ENCODE measurements at regions not wholly inside any gene's neighbourhood (a gene's known extent, or its start where the extent isn't known, plus 50 kb on each side); places are given as distances from the start of the nearest gene placed in this dataset.
"Not testable (repeated sequence)": the region's sequence is repeated elsewhere in the genome, so short reads cannot be mapped to it uniquely, and the experiment has no call there.

DNA sequence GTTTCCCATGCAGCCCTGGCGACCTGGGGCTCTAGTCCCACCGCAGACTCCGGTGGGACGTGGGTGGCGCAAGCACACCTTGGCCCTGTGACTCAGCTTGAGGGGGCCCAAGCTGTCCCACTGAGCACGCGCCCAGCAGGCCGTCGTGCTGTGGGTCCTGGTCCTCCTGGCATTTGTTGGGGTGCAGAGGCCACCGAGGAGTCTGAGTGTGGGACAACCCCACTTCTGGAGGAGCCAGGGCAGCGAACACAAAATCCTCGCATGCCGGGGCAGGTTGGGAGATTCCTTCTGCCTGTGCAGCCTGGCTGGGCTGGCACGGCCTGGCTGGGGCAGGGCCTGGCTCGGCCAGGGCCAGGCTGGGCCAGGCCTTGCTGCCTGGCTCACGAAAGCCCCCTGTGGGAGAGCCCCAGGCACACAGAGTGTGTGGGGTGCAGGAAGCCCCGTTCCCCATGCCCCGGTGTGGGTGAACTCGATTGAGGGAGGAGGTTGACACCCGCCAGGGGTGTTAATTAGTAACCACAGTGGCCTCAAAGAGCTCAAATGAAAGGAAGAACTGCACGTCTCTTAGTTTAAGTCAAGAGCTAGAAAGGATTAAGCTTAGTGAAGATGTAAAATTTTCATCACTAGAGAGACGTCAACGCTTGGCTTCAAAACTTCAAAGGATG, 1808.5 kb upstream of the DEFB115 start:
- Histone ChIP-seq H3K27ac (no peak overlapping the region), H3K36me3 (no peaks in the 10 kb centered on the region), H3K9me3 (peaks cover 0 to 10% of the 10 kb centered on the region in 2 donors), H3K27me3 (no peaks in the 10 kb centered on the region), H3K4me1 (no peaks in the 10 kb centered on the region), H3K4me3 (no peak overlapping the region)
- TF ChIP-seq, protein P1, sequence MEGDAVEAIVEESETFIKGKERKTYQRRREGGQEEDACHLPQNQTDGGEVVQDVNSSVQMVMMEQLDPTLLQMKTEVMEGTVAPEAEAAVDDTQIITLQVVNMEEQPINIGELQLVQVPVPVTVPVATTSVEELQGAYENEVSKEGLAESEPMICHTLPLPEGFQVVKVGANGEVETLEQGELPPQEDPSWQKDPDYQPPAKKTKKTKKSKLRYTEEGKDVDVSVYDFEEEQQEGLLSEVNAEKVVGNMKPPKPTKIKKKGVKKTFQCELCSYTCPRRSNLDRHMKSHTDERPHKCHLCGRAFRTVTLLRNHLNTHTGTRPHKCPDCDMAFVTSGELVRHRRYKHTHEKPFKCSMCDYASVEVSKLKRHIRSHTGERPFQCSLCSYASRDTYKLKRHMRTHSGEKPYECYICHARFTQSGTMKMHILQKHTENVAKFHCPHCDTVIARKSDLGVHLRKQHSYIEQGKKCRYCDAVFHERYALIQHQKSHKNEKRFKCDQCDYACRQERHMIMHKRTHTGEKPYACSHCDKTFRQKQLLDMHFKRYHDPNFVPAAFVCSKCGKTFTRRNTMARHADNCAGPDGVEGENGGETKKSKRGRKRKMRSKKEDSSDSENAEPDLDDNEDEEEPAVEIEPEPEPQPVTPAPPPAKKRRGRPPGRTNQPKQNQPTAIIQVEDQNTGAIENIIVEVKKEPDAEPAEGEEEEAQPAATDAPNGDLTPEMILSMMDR (IDR thresholded peaks at IDR 0.05), result no peak
- DNase-seq (ENCODE audit: low spot score), result no peak

DNA sequence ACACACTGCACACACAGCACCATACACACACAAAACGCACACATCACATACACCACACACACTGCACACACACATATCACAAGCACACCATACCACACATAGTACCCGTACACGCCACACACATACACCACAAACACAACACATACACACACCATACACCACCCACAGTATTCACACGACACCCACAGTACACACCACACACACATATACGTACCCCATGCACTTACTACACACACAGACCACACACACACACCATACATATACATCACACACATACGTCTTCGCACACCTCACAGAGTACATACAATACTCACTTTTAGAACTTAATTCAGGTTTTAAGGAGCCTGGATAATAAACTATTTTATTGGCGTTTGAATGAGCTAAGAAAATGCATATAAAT, 1805.3 kb upstream of the DEFB115 start:
- TF ChIP-seq, protein P1 (IDR thresholded peaks at IDR 0.05), result no peak
- peaks cover 0 to 10% of the 10 kb centered on the region in 2 donors for H3K9me3 ChIP-seq
- no peaks in the 10 kb centered on the region for H3K4me1 ChIP-seq
- H3K36me3 ChIP-seq, result no peaks in the 10 kb centered on the region
- H3K27me3 ChIP-seq, result no peaks in the 10 kb centered on the region
- DNase-seq (ENCODE audit: low spot score), result no peak
- H3K4me3 ChIP-seq, result no peak overlapping the region
- H3K27ac ChIP-seq, result no peak overlapping the region

DNA sequence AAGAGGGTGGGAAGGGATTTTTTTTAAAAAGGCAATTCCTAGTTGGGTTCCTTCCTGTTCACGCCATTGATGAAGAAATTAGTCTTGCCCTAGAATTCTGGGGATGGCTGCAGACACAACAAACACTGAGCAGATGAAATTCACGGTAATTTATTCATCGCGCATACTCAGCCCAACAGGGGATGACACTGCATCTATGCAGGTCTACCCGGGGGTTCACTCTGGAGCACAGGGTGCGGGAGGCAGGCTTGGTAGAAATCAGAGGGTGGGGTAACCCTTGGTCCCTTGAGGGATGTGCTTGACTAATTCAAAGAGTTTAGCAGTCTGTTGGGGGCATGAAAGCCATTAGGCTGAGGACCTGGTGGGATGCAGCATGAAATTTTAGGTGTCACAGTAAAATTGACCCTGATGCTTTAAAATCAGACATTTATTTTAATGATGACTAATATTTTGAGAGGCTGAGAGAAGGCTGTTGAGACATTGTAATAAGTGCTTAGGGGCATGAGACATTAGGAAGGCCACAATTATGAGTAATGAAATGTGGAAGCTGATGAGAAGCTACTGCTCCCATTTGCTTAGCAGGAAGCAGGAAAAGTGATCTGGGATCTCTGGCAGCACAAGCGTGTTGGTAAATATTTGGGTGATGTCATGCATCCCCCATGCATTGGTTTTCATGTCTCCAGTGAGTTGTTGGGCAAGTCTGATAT, 1800.3 kb upstream of the DEFB115 start:
- not testable (repeated sequence) for H3K9me3 ChIP-seq; H3K36me3 ChIP-seq; H3K4me1 ChIP-seq; H3K4me3 ChIP-seq; H3K27ac ChIP-seq; H3K27me3 ChIP-seq; DNase-seq (ENCODE audit: low spot score)

DNA sequence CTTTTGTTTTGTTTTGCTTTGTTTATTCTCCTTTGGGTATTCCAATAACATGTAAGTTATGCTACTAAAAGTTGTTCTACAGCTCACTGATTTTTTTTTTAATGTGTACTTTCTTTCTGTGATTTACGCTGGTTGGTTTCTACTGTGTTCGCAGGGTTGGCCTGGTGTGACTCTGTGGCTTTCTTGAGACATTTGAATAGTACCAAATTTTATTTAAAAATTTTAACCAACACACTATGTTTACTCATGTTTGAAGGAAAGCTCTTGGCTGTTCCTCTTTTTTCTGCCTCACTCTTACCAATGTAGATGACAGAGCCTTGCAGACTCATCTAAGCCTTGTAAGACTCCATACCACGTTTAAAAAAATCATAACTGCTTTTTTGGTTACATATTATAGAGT, 1784.9 kb upstream of the DEFB115 start:
- TF ChIP-seq, protein P1 (IDR thresholded peaks at IDR 0.05), result no peak
- no peak for DNase-seq (ENCODE audit: low spot score)
- no peaks in the 10 kb centered on the region for H3K9me3 ChIP-seq
- H3K4me3 ChIP-seq, result no peak overlapping the region
- no peaks in the 10 kb centered on the region for H3K4me1 ChIP-seq
- no peak overlapping the region for H3K27ac ChIP-seq
- H3K27me3 ChIP-seq, result no peaks in the 10 kb centered on the region
- no peaks in the 10 kb centered on the region for H3K36me3 ChIP-seq

DNA sequence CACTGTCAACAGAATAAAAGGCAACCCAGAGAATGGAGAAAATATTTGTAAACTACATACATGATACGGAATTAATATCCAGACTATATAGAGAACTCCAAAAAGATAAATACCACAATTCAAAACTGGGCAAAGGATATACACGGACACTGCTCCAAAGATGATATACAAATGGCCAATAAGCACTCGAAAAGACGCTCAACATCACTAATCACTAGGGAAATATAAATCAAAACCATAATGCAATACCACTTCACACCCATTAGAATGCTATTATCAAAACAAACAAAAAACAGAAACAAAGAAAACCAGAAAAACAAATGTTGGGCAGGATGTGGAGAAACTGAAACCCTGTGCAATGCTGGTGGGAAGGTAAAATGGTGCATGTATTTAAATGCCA, 1764.6 kb upstream of the DEFB115 start:
- H3K4me1 ChIP-seq; H3K27ac ChIP-seq; H3K27me3 ChIP-seq; H3K4me3 ChIP-seq; H3K9me3 ChIP-seq; DNase-seq (ENCODE audit: low spot score); H3K36me3 ChIP-seq: not testable (repeated sequence)

DNA sequence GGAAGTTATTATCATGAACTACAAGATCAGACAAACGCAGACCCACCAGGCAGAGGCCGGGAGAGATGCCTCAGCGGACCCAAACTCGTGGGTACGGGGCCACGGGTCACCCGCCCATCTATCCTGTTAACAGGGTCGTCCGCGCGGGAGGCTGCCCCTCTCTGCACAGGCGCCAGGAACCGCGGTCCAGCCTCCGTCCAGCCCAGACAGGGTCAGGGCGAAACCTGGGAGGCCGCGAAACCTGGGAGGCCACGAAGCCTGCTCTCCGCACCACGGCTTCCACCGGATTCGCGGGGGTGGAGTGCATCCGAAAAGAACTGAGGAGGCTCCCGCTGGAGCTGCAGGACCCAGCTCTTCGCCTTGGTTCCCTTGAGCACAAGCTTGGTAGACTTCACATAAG, 1760.7 kb upstream of the DEFB115 start:
- not testable (repeated sequence) for DNase-seq (ENCODE audit: low spot score); H3K4me1 ChIP-seq; H3K4me3 ChIP-seq; H3K36me3 ChIP-seq; H3K27me3 ChIP-seq; H3K27ac ChIP-seq; H3K9me3 ChIP-seq

DNA sequence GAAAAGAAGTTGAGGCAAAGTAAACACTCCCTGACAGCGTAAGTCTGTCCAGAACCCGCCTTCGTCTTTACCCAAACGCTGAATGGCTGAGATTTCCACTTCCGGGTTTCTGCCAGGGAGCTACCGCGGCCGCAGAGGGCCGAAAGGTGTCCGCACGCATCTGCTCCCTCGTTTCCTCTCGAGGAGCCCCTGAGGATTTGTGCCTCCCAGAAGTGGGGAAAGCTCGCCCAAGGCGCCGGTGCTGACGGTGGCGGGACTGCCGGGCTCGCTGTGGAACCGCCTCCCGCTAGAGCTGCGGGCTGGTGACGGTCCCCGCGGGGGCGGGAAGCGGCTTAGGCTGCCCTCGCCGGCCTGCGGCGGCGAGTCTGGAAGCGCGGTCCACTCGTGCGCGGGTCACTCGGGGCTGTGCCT, 1760.2 kb upstream of the DEFB115 start:
- Histone ChIP-seq H3K9me3 (no peaks in the 10 kb centered on the region), H3K27me3 (no peaks in the 10 kb centered on the region), H3K4me3 (no peak overlapping the region), H3K36me3 (no peaks in the 10 kb centered on the region), H3K4me1 (no peaks in the 10 kb centered on the region), H3K27ac (no peak overlapping the region)
- TF ChIP-seq, protein P1 (IDR thresholded peaks at IDR 0.05), result no peak
- DNase-seq (ENCODE audit: low spot score), result no peak

DNA sequence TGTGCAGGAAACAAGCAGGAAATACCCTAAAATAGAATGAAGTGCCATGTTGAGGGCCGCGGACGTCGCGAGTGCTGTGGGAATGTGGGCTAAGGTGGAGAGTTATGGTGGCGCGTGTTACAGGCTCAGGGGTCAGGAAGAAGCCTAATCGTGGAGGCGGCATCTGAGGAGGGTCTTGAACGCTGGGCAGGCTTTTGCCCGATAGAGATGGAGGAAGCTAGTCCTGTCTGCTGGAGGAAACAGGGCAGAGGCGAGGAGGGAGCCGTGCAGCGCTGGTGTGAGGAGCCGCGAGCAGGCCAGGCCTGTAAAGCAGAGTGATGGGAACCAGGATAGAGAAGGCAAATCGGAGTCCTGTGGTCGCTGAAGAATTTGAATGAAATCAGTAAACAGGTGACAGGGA, 1759.8 kb upstream of the DEFB115 start:
- not testable (repeated sequence) for H3K36me3 ChIP-seq; H3K4me1 ChIP-seq; H3K4me3 ChIP-seq; H3K9me3 ChIP-seq; H3K27ac ChIP-seq; DNase-seq (ENCODE audit: low spot score); H3K27me3 ChIP-seq

DNA sequence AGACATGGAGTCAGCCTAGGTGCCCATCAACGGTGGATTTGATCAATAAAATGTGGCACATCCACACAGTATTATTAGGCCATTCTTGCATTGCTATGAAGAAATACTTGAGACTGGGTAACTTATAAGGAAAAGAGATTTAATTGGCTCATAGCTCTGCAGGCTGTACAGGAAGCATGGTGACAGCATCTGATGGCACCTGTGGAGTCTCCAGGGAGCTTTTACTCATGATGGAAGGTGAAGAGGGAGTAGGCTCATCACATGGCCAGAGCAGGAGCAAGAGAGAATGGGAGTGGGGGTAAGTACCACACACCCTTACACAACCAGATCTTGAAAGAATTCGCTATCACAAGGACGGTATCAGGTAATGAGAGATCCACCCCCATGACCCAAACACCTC, 1756.7 kb upstream of the DEFB115 start:
- H3K9me3 ChIP-seq; H3K4me3 ChIP-seq; DNase-seq (ENCODE audit: low spot score); H3K36me3 ChIP-seq; H3K4me1 ChIP-seq; H3K27ac ChIP-seq; H3K27me3 ChIP-seq: not testable (repeated sequence)

DNA sequence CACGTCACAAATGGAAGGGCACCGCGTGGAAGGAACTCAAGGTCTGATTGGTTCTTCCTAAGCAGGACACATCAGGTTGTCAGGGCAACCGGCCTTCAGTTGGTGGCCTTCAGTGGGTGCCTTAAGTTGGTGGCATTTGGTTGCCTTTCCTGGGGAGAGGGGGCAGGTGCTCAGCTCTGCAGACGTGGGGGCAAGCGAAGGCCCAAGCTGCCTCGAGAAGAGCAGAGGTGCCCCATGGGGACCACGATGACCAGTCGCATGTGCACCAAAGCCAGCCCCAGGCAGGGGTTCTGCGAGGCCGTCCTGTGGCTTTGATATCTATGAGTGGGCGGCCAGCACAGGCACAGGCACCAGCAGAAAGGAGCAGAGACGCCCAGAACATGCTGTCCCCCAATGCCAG, 1742.8 kb upstream of the DEFB115 start:
- DNase-seq (ENCODE audit: low spot score); H3K36me3 ChIP-seq; H3K27ac ChIP-seq; H3K4me1 ChIP-seq; H3K27me3 ChIP-seq; H3K4me3 ChIP-seq: not testable (repeated sequence)
- H3K9me3 ChIP-seq, result peaks cover 0 to 26% of the 10 kb centered on the region in 2 donors

DNA sequence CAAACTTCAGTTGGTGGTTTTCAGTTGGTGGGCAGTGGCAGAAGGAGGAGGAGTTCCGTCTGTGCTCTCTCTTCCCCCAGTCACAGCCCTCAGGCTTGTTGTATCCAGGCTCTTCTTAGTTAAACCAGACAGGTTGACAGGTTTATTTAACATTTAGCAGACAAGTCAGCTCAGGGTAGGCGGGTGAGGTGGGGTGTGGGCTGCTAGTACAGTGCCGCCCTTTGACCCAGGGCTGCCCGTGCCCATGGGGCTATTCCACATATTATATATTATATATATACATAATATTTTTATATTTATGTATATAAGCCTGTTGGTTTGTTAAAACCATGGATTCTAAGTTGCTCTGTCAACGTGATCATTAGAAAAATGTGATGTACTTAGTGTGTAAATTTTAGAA, 1740.6 kb upstream of the DEFB115 start:
- not testable (repeated sequence) for H3K4me1 ChIP-seq; H3K27ac ChIP-seq; H3K27me3 ChIP-seq; DNase-seq (ENCODE audit: low spot score); H3K36me3 ChIP-seq; H3K4me3 ChIP-seq
- H3K9me3 ChIP-seq, result peaks cover 0 to 10% of the 10 kb centered on the region in 2 donors
